Umbilical cord (tissue), 1 donor: ENCODE measurements at regions not wholly inside any gene's neighbourhood (a gene's known extent, or its start where the extent isn't known, plus 50 kb on each side); places are given as distances from the start of the nearest gene placed in this dataset.
"Not testable (repeated sequence)": the region's sequence is repeated elsewhere in the genome, so short reads cannot be mapped to it uniquely, and the experiment has no call there.

Experiments
- DNase-seq: peaks from one replicate; pipeline ENCODE4 v3.0.0-alpha.2; 2015; ENCODE audit warnings: low spot score

DNA sequence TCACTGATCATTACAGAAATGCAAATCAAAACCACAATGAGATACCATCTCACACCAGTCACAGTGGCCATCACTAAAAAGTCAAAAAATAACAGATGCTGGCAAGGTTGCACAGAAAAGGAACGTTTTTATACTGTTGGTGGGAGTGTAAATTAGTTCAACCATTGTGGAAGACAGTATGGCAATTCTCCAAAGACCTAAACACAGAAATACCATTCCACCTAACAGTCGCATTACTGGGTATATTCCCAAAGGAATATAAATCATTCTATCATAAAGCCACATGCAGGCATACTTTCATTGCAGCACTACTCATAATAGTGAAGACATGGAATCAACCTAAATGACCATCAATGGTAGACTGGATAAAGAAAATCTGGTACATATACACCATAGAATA is 83.2 kb upstream of the ARID5B start:
- DNase-seq = not testable (repeated sequence)

DNA sequence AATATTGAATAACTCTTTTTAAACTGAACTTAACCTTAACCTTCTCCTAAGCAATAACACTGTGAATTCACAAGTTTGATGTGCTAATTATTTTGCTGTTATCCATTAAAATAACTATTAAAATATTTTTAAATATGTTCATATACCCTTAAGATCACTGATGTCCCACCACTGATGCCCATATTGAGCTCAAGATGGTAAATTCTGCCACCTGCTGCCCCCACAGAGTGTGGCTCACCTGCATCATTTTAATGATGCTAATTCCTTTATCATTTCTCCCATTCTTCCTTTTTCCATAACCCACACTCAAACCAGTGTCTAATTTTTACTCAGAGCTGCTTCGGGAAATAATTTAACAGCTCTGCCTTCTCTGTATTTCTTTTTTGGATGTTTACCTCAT is 82.3 kb upstream of the ARID5B start:
- DNase-seq = no peak

- no peak for DNase-seq
These were observed 80.3 kb upstream of the ARID5B start for GRCh38 chr10:61821153-61821552.

- DNase-seq = no peak
These were observed 79.8 kb upstream of the ARID5B start for GRCh38 chr10:61821693-61822092.

- DNase-seq = no peak
These were observed 79.4 kb upstream of the ARID5B start for GRCh38 chr10:61822096-61822495.

DNA sequence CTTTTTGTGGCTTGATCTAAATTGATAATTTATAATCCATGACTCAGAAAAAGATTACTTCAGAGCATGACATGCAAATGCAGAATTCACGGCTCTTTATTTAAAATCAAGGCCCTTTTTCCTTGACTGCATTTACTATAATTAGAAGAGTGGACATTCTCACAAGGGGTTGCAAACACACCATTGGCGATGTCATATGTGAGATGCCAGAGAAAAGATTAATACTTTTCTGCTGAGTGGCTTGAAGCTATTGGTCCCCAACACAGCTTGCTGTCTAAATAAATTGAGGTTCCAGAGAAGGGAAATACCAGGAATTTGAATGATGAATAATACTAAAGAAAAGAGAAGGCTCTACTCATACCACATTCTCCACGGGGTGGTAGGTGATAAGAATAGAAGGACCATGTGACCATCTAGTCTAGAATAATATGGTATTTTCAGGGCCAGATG is 78.7 kb upstream of the ARID5B start:
- DNase-seq = no peak

GRCh38 chr10:61825001-61825400 is 76.5 kb upstream of the ARID5B start:
- DNase-seq = no peak

DNA sequence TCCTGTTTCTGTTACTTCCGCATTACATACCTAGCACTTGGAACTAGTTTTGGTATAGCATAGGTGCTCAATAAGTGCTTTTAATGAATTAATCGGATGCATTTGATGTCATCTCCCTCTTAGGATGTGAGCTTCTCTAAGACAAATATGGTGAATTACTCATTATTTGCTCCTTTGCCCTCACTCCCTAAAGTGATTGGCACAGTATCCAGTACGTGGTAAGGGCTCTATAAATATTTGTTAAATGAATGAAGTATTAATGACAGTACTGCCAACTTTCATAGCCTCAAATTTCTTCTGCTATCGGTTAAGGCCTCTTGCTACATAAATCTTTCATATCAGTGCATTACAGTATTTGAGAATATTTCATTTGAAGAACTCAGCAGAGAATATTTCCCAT is 75.9 kb upstream of the ARID5B start:
- DNase-seq = no peak

DNA sequence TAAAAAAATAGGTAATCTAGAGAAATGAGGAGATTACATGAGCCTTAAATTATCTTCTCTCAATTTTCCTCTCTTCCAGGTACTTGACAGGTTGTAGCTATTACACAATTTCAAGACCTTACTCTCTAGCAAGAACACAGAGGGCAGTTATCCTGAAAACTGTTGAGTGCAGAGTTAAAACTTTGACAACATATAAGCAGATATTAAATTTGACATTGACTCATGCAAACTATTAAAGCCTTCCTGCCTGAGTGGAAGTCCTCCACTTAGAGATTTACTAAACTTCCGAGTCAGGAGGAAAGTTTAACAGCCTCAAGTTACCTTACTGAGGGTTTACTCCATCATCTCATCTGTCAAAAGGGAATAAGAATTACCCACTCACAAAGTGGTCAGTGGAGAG is 73.5 kb upstream of the ARID5B start:
- no peak for DNase-seq

DNA sequence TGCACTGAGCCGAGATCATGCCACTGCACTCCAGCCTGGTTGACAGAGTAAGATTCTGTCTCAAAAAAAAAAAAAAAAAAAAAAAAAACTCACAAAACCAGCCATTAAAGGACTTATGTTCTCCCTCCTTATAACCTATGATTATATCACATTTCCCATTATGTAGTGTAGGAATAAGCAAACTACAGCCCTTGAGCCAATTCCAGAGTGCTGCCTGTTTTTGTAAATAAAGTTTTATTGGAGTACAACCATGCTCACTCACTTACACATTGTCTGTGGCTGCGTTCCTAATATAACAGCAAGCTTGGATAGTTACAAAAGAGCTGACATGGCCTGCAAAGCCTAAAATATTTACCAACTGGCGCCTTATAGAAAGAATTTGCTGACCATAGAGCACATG is 72.7 kb upstream of the ARID5B start:
- DNase-seq = no peak

DNA sequence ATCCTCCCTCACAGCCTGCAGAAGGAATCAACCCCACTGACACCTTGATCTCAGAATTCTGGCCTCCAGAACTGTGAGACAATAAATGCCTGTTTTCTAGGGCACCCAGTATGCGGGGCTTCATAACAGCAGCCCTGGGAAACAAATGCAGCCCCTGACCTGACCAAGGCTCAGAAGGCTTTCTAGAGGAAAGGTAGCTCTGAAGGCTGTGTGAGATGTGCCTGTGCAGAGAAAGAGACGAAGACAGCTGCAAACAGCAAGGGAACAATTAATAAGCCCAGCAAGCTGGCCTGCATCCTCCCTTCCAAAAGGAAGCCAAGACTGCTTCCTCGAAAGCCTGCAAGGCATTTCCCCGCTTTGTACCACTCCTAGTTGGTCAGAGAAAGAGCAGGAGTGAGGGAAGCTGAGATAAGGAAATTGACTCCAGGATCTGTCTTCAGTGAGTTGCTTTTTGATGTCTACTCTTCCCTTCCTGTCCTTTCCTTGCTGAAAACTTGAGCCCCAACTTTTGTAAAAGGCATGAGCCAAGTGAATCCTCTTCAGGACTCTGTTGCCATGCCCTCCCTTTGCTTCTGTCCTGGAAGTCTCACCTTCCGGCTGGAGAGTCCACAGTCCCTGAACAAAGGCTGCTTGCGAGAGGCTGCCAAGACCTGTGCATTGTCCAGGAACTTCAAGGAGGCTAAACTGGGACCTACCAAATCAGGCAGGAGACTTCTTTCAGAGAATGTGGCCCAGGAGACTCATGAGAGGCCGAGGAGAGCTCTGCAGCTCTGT is 71.2 kb upstream of the ARID5B start:
- peak; percentile 22 for DNase-seq

- DNase-seq = no peak
These were observed 70.6 kb upstream of the ARID5B start for GRCh38 chr10:61830846-61831273.

GRCh38 chr10:61832866-61833481 is 68.5 kb upstream of the ARID5B start:
- DNase-seq = no peak

DNA sequence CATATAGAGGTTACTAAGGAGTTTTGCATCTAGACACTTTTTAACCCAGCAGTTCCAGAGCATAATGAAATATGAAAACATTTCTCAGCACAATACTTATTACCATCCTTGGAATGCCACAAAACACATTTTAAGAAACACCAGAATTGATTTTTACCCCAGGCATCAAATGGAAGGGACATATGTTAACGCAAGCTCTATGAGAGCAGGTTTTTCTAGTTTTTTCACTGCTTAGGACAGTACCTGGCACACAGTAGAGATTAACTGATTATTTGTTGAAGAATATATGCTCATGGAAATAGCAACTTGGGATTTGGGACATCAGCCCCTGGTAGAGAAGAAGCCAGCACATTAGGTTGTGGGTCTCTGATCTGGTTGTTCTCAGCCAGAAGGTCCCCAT is 67.0 kb upstream of the ARID5B start:
- DNase-seq = peak; percentile 55

DNA sequence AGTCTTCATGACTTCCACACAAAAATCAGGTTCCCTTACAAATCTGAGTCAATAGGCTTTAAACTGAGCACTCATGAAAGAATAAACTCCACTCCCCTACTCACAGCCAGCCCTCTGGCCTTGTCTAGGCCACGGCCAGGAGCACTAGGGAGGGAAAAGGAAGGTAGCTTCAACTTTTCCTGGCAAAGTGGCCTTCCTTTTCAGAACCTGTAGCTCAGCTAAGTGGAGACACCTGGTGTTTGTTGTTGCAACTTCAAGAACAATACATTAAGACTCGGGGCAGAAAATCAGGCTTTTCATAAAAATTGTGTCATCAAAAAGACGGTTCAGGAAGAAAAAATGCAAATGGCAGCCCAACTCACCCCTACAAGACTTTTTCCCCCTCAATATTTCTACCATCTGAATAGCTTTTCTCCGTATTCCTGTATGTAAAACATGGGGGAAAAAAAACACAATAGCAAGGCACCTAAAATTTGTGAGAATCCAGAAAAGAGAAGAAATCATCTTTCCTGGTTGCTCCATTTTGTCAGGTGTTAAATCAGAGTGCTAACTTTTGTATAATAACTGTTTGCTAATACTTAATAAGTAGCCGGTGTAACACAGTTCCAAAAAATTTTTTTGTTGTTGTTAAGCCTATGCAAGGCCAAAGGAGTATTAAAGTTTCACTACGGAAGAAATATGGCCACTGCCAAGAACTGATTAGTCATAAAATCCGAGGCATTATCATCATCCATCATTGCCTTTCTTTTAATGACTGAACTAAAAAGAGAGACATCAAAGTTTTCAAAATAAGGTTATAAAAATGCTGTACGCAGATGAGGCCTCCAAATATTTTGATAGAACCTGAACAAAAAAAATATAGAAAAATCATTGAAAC is 66.2 kb upstream of the ARID5B start:
- DNase-seq = peak; percentile 82

DNA sequence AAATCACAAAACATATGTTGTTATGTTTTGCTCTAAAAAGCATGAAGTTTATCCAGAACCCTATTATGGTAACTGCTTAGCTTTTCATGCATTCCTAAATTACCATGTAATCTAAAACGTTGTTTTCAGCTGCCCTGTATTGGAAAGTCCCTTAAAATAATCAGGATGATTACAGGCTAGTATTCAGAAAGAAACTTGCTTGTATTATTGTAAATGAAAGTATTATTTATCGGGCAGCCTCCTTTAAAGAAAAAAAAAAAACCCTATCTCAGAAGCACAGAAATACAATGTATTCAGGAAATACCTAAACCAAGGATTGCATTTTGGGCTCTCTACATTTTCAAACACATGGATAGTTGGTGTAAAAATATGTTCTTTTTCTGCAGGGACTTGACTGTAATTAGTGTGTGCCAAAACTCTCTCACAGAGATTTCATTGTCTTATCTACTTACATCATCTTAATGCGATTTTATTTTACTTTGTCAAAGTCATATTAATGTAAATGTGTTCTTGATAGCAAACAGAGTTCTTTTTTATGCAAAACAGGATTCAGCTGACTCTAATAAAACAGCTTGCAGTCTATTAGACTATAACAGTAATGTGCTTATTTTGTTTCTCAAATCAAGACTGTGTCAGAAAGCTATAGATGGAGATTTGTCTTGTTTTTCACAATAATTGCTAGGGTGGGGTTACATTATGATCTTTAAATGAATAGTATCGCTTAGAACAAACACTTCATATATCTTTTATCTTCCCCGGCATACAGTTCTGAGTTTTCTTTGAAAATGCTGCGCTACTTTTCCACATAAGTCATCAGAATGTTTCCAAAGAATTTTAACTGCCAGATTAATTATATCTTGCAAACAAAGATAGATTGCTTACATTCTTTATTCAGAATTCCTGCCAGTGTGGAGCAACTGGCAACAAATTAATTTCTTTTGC is 65.3 kb upstream of the ARID5B start:
- DNase-seq = peak; percentile 82

- peak; percentile 79 for DNase-seq
These were observed 64.4 kb upstream of the ARID5B start for GRCh38 chr10:61836888-61837754.

GRCh38 chr10:61837755-61838171 is 63.7 kb upstream of the ARID5B start:
- DNase-seq = peak; percentile 44

DNA sequence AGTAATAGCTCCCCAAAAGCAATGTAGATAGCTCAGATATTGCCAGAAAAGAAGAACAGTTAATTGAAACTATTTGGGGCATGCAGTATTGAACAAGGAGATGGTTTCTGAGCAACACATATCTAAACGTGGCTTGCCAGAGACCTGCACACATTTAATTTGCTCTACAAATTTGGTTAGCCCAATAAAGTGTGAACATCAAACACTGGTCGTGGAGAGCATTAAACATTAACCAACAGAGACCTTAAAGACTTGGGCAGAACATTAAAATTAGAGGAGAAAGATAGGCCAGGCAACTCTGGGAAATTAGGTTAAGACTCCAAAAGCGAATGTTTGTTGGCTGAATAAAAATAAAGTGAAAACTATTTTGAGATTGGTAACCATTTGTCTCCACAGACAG is 61.6 kb upstream of the ARID5B start:
- DNase-seq = no peak

- no peak for DNase-seq
These were observed 61.1 kb upstream of the ARID5B start for GRCh38 chr10:61840403-61840802.
